Lower lobe of right lung (tissue), 2 donors: ENCODE measurements at regions not wholly inside any gene's neighbourhood (a gene's known extent, or its start where the extent isn't known, plus 50 kb on each side); places are given as distances from the start of the nearest gene placed in this dataset.
"Not testable (repeated sequence)": the region's sequence is repeated elsewhere in the genome, so short reads cannot be mapped to it uniquely, and the experiment has no call there.

ENCODE experiments used
- ATAC-seq, 2 donors: fragments of 200-7000 bp; cut with Tn5 transposase; one replicate each; pipeline ENCODE4 v1.9.1; 2020 to 2022; ENCODE audit warnings: mild to moderate bottlenecking in 2 of 2, moderate library complexity in 2 of 2
- DNase-seq: peaks from one replicate; pipeline ENCODE4 v3.0.0-alpha.2; 2020
- H3K27ac ChIP-seq: fragments of 200-600 bp; one replicate; pipeline ENCODE4 v1.8.0; 2022
- H3K27me3 ChIP-seq: fragments of 200-600 bp; one replicate; pipeline ENCODE4 v1.8.0; 2022; ENCODE audit warnings: low read depth
- H3K36me3 ChIP-seq: fragments of 200-600 bp; one replicate; pipeline ENCODE4 v1.8.0; 2022; ENCODE audit warnings: mild to moderate bottlenecking
- H3K4me1 ChIP-seq: fragments of 200-600 bp; one replicate; pipeline ENCODE4 v1.8.0; 2022
- H3K4me3 ChIP-seq: fragments of 200-600 bp; one replicate; pipeline ENCODE4 v1.8.0; 2022; ENCODE audit warnings: mild to moderate bottlenecking
- H3K9me3 ChIP-seq: fragments of 200-600 bp; one replicate; pipeline ENCODE4 v1.8.0; 2022
- CTCF ChIP-seq: fragments of 200-600 bp; IDR thresholded peaks from one replicate; pipeline ENCODE4 v1.8.0; 2022; ENCODE audit warnings: antibody characterized with exemption, mild to moderate bottlenecking
- intact Hi-C: fragments of 100-400 bp; cut with DNase I; formaldehyde crosslinking; loops from one replicate; pipeline ENCODE4 v1.11.0; 2022
- donor health status: DM: no; HTN: yes; CAD: no; lungs with severe emphysema.

- Histone ChIP-seq H3K4me3 (no peak overlapping the region), H3K27me3 (no peaks in the 10 kb centered on the region), H3K36me3 (no peaks in the 10 kb centered on the region), H3K27ac (no peak overlapping the region), H3K9me3 (no peaks in the 10 kb centered on the region), H3K4me1 (no peaks in the 10 kb centered on the region)
- DNase-seq (no peak), ATAC-seq (no peak)
- intact Hi-C loops: no loop called here
- no peak for TF ChIP-seq CTCF
These were observed 81.3 kb upstream of the KYNU start for GRCh38 chr2:142796161-142796560.

- no peak overlapping the region for H3K27ac ChIP-seq
- no peak for TF ChIP-seq CTCF
- intact Hi-C loops: no loop called here
- DNase-seq: no peak
- H3K27me3 ChIP-seq: no peaks in the 10 kb centered on the region
- H3K36me3 ChIP-seq: no peaks in the 10 kb centered on the region
- ATAC-seq: no peak
- H3K4me3 ChIP-seq: no peak overlapping the region
- no peaks in the 10 kb centered on the region for H3K4me1 ChIP-seq
- no peaks in the 10 kb centered on the region for H3K9me3 ChIP-seq
These were observed 82.6 kb upstream of the KYNU start for GRCh38 chr2:142794850-142795249.

GRCh38 chr2:142792328-142792727 is 85.1 kb upstream of the KYNU start:
- DNase-seq, H3K4me1 ChIP-seq, ATAC-seq, H3K27ac ChIP-seq, intact Hi-C loops, H3K27me3 ChIP-seq, H3K4me3 ChIP-seq, H3K36me3 ChIP-seq, H3K9me3 ChIP-seq: not testable (repeated sequence)

- DNase-seq (no peak), ATAC-seq (no peak)
- no peak overlapping the region for H3K4me3 ChIP-seq
- intact Hi-C loops: no loop called here
- H3K4me1 ChIP-seq: no peaks in the 10 kb centered on the region
- no peaks in the 10 kb centered on the region for H3K9me3 ChIP-seq
- no peak overlapping the region for H3K27ac ChIP-seq
- no peaks in the 10 kb centered on the region for H3K27me3 ChIP-seq
- H3K36me3 ChIP-seq: no peaks in the 10 kb centered on the region
- no peak for TF ChIP-seq CTCF
These were observed 86.1 kb upstream of the KYNU start for GRCh38 chr2:142791335-142791734.

GRCh38 chr2:142786918-142787702 is 90.4 kb upstream of the KYNU start:
- H3K4me3 ChIP-seq: no peak overlapping the region
- H3K27me3 ChIP-seq: no peaks in the 10 kb centered on the region
- ATAC-seq (no peak), DNase-seq (no peak)
- no peak for TF ChIP-seq CTCF
- H3K36me3 ChIP-seq: no peaks in the 10 kb centered on the region
- no peak overlapping the region for H3K27ac ChIP-seq
- intact Hi-C loops: no loop called here
- H3K9me3 ChIP-seq: no peaks in the 10 kb centered on the region
- no peaks in the 10 kb centered on the region for H3K4me1 ChIP-seq

GRCh38 chr2:142782942-142783443 is 94.5 kb upstream of the KYNU start:
- no peak overlapping the region for H3K27ac ChIP-seq
- H3K4me1 ChIP-seq: no peaks in the 10 kb centered on the region
- H3K9me3 ChIP-seq: no peaks in the 10 kb centered on the region
- H3K27me3 ChIP-seq: no peaks in the 10 kb centered on the region
- no peak for TF ChIP-seq CTCF
- H3K36me3 ChIP-seq: no peaks in the 10 kb centered on the region
- H3K4me3 ChIP-seq: no peak overlapping the region
- DNase-seq (no peak), ATAC-seq (no peak)
- intact Hi-C loops: no loop called here
